Fibroblast of skin of right quadriceps (primary cell): ENCODE measurements at regions not wholly inside any gene's neighbourhood (a gene's known extent, or its start where the extent isn't known, plus 50 kb on each side); places are given as distances from the start of the nearest gene placed in this dataset.

Experiments used
- DNase-seq: peaks from one replicate; pipeline ENCODE4 v3.0.0-alpha.2; 2013

DNA sequence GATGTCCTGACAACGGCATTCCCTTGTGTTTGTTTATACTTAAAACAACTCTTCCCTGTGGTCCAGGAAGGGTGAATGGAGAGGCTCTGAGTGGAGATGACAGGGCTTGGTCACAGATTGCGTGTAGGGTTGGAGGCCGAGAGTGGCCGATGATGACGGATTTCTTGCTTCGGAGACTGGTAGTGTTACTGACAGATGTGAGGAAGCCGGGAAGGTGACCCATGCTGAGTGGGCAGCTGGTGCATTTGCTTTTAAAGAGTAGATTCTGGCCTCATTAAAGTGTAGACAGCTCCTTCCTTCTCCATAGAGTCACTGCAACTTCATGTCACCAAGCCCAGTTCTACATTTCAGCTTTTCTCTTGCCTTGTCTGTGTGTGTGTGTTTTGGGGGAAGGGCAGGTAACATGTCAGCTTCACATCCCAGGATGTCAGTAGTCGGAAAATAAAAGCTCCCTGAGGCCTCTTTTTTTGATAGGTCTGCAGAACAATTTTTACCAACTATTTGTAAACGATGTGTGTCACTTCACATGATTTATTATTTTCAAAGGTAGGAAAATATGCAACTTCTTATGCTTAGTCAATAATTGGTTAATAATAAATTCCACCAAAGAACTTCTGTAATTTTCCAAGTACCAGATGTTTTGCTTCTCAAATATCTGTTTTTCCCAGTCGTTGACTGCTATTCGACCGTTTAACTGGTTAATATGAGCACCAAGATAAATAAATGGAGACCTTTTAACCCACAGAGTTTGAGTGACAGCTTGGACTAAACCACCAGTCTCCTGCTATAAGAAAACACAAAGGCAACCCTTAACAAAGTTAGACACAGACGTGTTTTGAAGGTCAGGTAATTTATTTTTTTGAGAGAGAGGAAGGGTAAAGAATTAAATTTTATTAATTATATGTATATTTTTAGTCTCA lies 436.9 kb downstream of the SLC4A3 start:
- no peak for DNase-seq

- DNase-seq, result no peak
Measured at GRCh38 chr2:220065581-220065980, 438.2 kb downstream of the SLC4A3 start.

GRCh38 chr2:220068846-220069245 lies 441.4 kb downstream of the SLC4A3 start:
- DNase-seq, result no peak

- DNase-seq, result no peak
Measured at GRCh38 chr2:220070349-220070748, 442.9 kb downstream of the SLC4A3 start.

DNA sequence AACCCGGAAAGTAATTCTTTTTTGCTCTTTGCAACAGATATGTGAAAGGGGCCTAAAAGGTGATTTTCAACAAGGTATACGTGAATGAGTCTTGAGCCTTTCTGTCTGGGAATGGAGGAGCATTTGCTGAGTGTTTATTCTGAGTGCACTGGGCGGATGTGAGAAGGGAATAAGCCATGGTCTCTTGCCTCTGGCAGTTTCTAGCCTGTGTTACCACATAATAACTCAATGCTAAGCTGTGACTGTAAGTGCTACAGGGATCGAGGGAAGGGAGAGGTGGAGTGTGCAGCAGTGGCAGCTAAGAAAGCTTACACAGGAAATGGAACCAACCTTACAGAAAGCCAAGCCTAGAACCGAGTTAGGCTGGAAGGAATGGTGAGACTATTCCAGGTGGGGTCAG lies 444.3 kb downstream of the SLC4A3 start:
- DNase-seq, result no peak

DNA sequence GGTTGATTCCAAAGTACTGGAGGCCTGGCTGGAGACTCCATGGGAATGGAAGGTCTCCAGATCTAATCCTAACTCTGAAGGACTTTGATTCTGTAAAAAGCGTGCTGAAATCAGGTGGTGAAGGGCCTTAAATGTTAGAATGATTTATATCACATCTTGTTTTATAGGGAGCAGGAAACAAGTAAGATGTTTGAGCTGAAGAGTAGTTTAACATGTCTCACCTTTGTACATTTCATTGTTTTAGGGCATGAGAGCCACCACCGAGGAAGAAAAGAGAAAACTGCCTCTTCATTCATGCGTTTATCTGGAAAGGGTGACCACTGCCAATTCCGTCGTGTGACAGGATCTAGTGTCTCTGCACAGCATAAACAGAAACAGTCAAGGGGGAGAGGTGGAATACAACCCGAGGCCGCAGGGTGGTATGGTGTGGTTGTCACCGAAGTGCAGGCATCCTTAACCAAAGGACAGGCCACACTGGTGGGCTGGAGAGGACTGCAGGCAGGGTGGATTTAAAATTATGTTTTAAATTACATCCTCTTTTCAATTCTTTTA lies 445.3 kb downstream of the SLC4A3 start:
- no peak for DNase-seq

DNA sequence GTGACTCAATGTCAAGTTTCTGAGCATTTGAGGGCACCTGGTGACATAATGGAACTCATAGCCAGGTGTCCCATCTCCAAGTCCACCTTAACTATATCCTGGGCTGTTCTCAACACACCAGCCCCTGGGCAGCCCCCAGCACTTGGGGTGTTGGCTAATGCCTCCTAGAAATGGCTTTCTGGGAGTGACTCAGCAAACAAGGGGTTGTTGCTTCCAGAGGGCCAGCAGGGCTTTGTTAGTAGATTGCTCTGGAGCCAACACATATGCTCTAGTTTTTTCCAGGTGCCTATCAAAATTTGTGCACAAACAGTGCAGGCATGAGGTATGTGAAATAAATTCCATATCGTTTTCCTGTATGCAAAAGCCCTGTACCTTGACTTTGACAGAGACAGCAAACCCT lies 448.4 kb downstream of the SLC4A3 start:
- no peak for DNase-seq

- peak; percentile 85 for DNase-seq
Measured at GRCh38 chr2:220076734-220077133, 449.3 kb downstream of the SLC4A3 start.

GRCh38 chr2:220077488-220077887 lies 450.1 kb downstream of the SLC4A3 start:
- peak; percentile 76 for DNase-seq

DNA sequence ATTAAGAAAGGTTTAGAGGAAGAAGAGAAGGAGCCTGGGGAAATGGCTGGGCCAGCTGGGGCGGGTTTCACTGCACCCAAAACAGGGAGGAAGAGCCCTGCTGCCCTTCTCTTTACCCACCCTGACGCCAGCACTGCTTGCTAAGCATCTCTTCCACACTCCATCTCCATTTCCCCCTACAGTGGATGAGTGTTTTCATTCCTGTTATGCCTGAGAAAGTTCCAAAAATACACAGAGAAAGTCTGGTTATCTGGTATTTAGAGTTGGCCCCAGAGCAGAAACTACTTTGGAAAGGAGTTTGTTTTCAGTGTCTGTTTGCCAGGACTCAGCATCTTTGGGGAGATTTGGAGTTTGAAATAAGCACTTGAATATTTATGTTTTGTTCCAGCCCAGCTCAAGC lies 451.0 kb downstream of the SLC4A3 start:
- peak; percentile 36 for DNase-seq

- no peak for DNase-seq
Measured at GRCh38 chr2:220079595-220079994, 452.2 kb downstream of the SLC4A3 start.

DNA sequence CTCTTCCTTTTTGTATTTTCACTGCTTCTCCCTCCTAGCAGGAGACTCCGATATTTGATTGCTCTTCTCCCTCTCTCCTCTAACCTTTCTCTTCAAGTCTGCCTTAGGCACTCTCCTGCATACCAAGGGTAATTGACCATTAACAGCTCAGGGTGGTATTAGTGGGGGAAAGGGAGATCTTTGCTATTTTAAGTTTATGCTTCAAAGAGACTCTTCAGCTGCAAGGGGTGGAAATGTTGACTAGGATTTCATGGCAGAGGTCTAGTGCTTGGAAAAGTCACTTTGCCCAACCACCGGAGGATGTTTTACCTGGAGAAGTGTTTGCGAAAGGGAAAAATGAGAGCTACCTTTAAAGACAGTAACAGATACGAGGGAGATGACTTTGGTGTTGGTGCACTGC lies 453.7 kb downstream of the SLC4A3 start:
- no peak for DNase-seq

- DNase-seq, result no peak
Measured at GRCh38 chr2:220090050-220090449, 462.6 kb downstream of the SLC4A3 start.

DNA sequence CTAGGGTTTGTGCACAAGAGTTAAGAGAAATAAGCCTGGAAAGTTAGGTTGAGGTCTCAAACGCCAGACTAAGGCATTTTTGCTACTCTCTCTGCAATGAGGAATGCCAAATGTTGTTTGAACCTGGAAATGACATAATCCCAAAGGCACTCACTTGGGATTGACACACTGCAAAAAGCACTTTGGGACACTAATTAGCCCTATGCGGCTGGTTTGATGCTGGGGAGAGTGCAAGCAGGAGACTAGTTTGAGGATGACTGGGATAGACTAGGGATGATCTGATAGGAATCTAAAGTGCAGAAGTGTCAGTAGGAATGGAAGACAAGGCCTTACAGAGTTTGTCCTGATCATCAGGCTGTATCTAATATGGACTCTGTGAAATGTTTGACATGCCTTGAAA lies 469.0 kb downstream of the SLC4A3 start:
- DNase-seq, result peak; percentile 39

GRCh38 chr2:220101980-220102379 lies 474.6 kb downstream of the SLC4A3 start:
- no peak for DNase-seq

DNA sequence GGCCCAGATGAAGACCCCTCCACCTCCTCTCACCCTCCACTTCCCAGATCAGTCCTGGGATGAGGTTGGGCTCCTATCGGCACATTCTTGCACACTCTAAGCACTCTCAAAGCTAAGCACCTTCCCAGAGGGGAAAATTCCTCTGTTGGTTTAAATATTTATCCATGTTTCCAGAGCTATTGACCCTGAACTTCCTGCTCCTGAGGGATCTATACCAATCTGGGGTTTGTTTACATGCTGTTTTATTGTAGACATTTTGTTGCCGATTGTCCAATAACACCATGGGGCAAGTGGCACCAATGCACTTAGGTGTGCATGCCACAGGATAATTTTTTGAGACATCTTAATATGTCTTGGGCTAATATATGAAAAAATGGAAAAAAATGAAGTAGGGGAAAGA lies 476.2 kb downstream of the SLC4A3 start:
- DNase-seq, result no peak

GRCh38 chr2:220104871-220105351 lies 477.5 kb downstream of the SLC4A3 start:
- peak; percentile 83 for DNase-seq

GRCh38 chr2:220106065-220106464 lies 478.6 kb downstream of the SLC4A3 start:
- no peak for DNase-seq

GRCh38 chr2:220107380-220107791 lies 480.0 kb downstream of the SLC4A3 start:
- no peak for DNase-seq

DNA sequence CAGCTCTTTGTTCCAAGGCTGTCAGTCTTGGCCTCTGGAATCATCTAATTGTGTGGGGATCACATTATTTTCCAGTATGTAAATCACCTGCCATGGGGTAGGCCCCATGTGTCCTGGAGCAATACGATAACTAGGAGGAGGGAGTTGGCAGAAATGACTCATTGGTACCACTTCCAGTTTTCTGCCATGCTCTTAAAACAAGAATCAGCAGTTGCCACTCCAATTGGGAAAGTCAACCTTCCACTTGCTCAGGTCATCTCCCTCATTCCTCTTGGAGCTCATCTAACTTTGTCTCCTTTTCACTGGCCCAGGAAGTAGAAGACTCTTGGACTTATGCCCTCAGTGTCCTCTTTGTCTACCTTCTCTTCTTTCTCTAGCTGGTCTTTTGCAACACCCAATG lies 487.0 kb downstream of the SLC4A3 start:
- no peak for DNase-seq

- DNase-seq, result no peak
Measured at GRCh38 chr2:220117025-220117424, 489.6 kb downstream of the SLC4A3 start.

- DNase-seq, result no peak
Measured at GRCh38 chr2:220120041-220120440, 492.6 kb downstream of the SLC4A3 start.

GRCh38 chr2:220123751-220124150 lies 496.3 kb downstream of the SLC4A3 start:
- no peak for DNase-seq

- DNase-seq, result no peak
Measured at GRCh38 chr2:220125551-220125950, 498.1 kb downstream of the SLC4A3 start.
